Keratinocyte (primary cell): ENCODE measurements at regions not wholly inside any gene's neighbourhood (a gene's known extent, or its start where the extent isn't known, plus 50 kb on each side); places are given as distances from the start of the nearest gene placed in this dataset.

ENCODE experiments used
- DNase-seq: peaks from one replicate; pipeline ENCODE4 v3.0.0-alpha.2; 2011; ENCODE audit warnings: low read depth, missing footprints, low spot score
- FAIRE-seq: peaks from 2 replicates; lab custom pipeline; 2011; peaks lifted over from hg19 to GRCh38; lab: Jason Lieb, UNC
- H2AFZ ChIP-seq: 2 replicates; pipeline ENCODE4 v1.6.0; 2012; ENCODE audit warnings: low read length, control low read depth, inconsistent platforms; ENCODE audit not compliant: control insufficient read depth
- H3K27ac ChIP-seq: 2 replicates; pipeline ENCODE4 v1.5.1; 2011; ENCODE audit warnings: low read length; ENCODE audit not compliant: control insufficient read depth, insufficient read depth
- H3K27me3 ChIP-seq: 3 replicates; pipeline ENCODE4 v1.6.0; 2011; ENCODE audit warnings: low read length; ENCODE audit not compliant: control insufficient read depth, insufficient read depth; ENCODE audit errors: extremely low read depth
- H3K36me3 ChIP-seq, 2 experiments: 2 replicates in 1 of 2; 3 replicates in 1 of 2; pipeline ENCODE4 v1.5.1; 2011; ENCODE audit warnings: low read length in 2 of 2, mild to moderate bottlenecking in 1 of 2; ENCODE audit not compliant: control insufficient read depth in 2 of 2, insufficient read depth in 2 of 2; ENCODE audit errors: extremely low read depth in 1 of 2
- H3K4me1 ChIP-seq: 3 replicates; pipeline ENCODE4 v1.5.1; 2011; ENCODE audit warnings: low read length; ENCODE audit not compliant: control insufficient read depth, insufficient read depth; ENCODE audit errors: extremely low read depth
- H3K4me2 ChIP-seq: 3 replicates; pipeline ENCODE4 v1.6.0; 2011; ENCODE audit warnings: low read depth, low read length; ENCODE audit not compliant: control insufficient read depth, insufficient read depth; ENCODE audit errors: extremely low read depth
- H3K4me3 ChIP-seq, 3 experiments: fragments of 200-600 bp in 1 of 3; sonication (generic) in 1 of 3; 2 replicates in 2 of 3; 3 replicates in 1 of 3; pipeline ENCODE4 v1.5.1; 2011 to 2016; ENCODE audit warnings: low read length in 3 of 3, mild to moderate bottlenecking in 3 of 3, control low read depth in 2 of 3, inconsistent platforms in 1 of 3, low read depth in 1 of 3, mixed read lengths in 1 of 3, mixed run types in 1 of 3, moderate library complexity in 1 of 3; ENCODE audit not compliant: control insufficient read depth in 2 of 3, insufficient read depth in 2 of 3; ENCODE audit errors: extremely low read depth in 1 of 3
- H3K79me2 ChIP-seq: 2 replicates; pipeline ENCODE4 v1.6.0; 2012; ENCODE audit warnings: low read length; ENCODE audit not compliant: control insufficient read depth, insufficient read depth
- H3K9ac ChIP-seq: 3 replicates; pipeline ENCODE4 v1.6.0; 2011; ENCODE audit warnings: low read length; ENCODE audit not compliant: control insufficient read depth, insufficient read depth; ENCODE audit errors: extremely low read depth
- H3K9me1 ChIP-seq: 3 replicates; pipeline ENCODE4 v1.6.0; 2011; ENCODE audit warnings: low read length; ENCODE audit not compliant: control insufficient read depth, insufficient read depth; ENCODE audit errors: extremely low read depth
- H3K9me3 ChIP-seq: 2 replicates; pipeline ENCODE4 v1.5.1; 2012; ENCODE audit warnings: low read depth, low read length; ENCODE audit not compliant: control insufficient read depth
- H4K20me1 ChIP-seq: 3 replicates; pipeline ENCODE4 v1.6.0; 2011; ENCODE audit warnings: low read length; ENCODE audit not compliant: control insufficient read depth, insufficient read depth; ENCODE audit errors: extremely low read depth
- CTCF ChIP-seq, 3 experiments: IDR thresholded peaks in 1 of 3; conservative IDR thresholded peaks in 1 of 3; optimal IDR thresholded peaks in 1 of 3; 2 replicates in 2 of 3; 3 replicates in 1 of 3; pipeline versions ENCODE3 to v1.5.1; 2011; ENCODE audit warnings: low read length in 3 of 3, mild to moderate bottlenecking in 3 of 3, moderate library complexity in 2 of 3, control low read depth in 1 of 3, inconsistent platforms in 1 of 3; ENCODE audit not compliant: insufficient read depth in 2 of 3; ENCODE audit errors: extremely low read depth in 1 of 3
- EZH2 ChIP-seq: IDR thresholded peaks from one replicate; pipeline ENCODE4 v1.6.1; 2012; ENCODE audit warnings: inconsistent platforms, mild to moderate bottlenecking, low read length, moderate library complexity
- dilution Hi-C: fragments of 300-500 bp; cut with MboI; formaldehyde crosslinking; loops from one replicate; pipeline ENCODE4 v1.7.0; 2020; ENCODE audit warnings: low sequenced_read_pairs; ENCODE audit not compliant: extremely low pct_ligation_motif_present

DNA sequence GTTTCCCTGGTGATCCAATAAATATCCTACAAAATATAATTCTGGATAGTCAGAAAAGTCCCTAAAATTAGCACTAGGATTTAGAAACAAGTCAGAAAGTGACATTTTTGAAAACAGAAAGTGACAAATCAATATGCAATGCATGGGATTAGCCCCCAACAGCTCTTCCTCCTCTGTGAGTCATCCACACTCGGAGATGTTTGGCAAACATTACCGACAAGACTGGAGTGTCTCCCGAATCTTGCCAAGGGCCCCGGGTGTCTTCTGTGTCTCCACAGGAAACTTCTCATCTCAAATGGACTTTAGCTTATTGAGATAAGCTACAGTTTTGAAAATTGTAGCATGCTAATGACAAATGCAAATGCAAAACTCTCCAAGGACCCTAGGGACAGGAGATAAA, 398.9 kb upstream of the CCDC196 start:
- no peak overlapping the region for H3K4me3 ChIP-seq
- FAIRE-seq (no peak), DNase-seq (no peak)
- no peaks in the 10 kb centered on the region for H4K20me1 ChIP-seq
- H3K79me2 ChIP-seq = no peaks in the 10 kb centered on the region
- no peaks in the 10 kb centered on the region for H3K9me3 ChIP-seq
- H3K4me2 ChIP-seq = no peak overlapping the region
- no peak overlapping the region for H3K9ac ChIP-seq
- no peaks in the 10 kb centered on the region for H3K4me1 ChIP-seq
- TF ChIP-seq EZH2 (no peak), CTCF (optimal IDR thresholded peaks at IDR 0.05 in 1 of 3, IDR thresholded peaks at IDR 0.05 in 1 of 3, conservative IDR thresholded peaks at IDR 0.05 in 1 of 3; ENCODE audit: extremely low read depth in 1 of 3, insufficient read depth in 2 of 3, low read length in 3 of 3) (no peak)
- H2AFZ ChIP-seq = no peak overlapping the region
- H3K27me3 ChIP-seq = no peaks in the 10 kb centered on the region
- dilution Hi-C loops = no loop called here
- no peaks in the 10 kb centered on the region for H3K9me1 ChIP-seq
- no peaks in the 10 kb centered on the region for H3K36me3 ChIP-seq
- no peak overlapping the region for H3K27ac ChIP-seq

GRCh38 chr14:66088656-66089055, 397.5 kb upstream of the CCDC196 start:
- H3K27ac ChIP-seq = no peak overlapping the region
- H3K4me2 ChIP-seq = no peak overlapping the region
- no peak for FAIRE-seq
- H3K4me3 ChIP-seq = no peak overlapping the region
- no peak overlapping the region for H2AFZ ChIP-seq
- dilution Hi-C loops = no loop called here
- no peak for TF ChIP-seq EZH2
- no peak for TF ChIP-seq CTCF (optimal IDR thresholded peaks at IDR 0.05 in 1 of 3, IDR thresholded peaks at IDR 0.05 in 1 of 3, conservative IDR thresholded peaks at IDR 0.05 in 1 of 3; ENCODE audit: extremely low read depth in 1 of 3, insufficient read depth in 2 of 3, low read length in 3 of 3)
- DNase-seq = no peak
- H3K27me3 ChIP-seq = peaks cover 6% of the 10 kb centered on the region
- H3K9me3 ChIP-seq = no peaks in the 10 kb centered on the region
- no peaks in the 10 kb centered on the region for H3K9me1 ChIP-seq
- H4K20me1 ChIP-seq = no peaks in the 10 kb centered on the region
- H3K9ac ChIP-seq = no peak overlapping the region
- H3K4me1 ChIP-seq = no peaks in the 10 kb centered on the region
- no peaks in the 10 kb centered on the region for H3K79me2 ChIP-seq
- H3K36me3 ChIP-seq = no peaks in the 10 kb centered on the region
